Left renal cortex interstitium (tissue), 4 donors: ENCODE measurements at regions not wholly inside any gene's neighbourhood (a gene's known extent, or its start where the extent isn't known, plus 50 kb on each side); places are given as distances from the start of the nearest gene placed in this dataset.

Experiments
- DNase-seq, 4 donors: peaks; one replicate each; pipeline ENCODE4 v3.0.0-alpha.2; 2013; ENCODE audit warnings: low read depth in 4 of 4, low spot score in 2 of 4, missing footprints in 1 of 4

- no peak for DNase-seq
Observed at GRCh38 chr2:7937082-7937481, 744.8 kb upstream of the ID2 start.

DNA sequence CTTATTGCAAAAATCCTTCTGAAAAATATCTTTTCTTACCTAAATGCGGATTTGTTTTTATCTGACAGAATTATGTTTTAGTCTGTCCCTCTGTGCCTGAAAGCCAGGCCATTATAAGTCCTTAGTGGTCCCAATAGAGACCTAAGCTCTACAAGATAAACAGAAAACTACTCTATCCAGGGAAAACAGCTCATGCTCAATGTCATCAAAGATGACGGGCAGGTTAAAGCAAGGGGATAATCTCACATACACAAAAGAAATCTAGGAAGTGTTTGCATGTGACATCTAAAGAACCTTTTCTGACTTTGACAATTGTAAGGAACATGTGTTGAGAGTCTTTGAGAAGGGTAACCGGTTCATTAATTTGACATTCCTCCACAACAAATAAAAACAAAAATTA, 741.1 kb upstream of the ID2 start:
- no peak for DNase-seq

DNA sequence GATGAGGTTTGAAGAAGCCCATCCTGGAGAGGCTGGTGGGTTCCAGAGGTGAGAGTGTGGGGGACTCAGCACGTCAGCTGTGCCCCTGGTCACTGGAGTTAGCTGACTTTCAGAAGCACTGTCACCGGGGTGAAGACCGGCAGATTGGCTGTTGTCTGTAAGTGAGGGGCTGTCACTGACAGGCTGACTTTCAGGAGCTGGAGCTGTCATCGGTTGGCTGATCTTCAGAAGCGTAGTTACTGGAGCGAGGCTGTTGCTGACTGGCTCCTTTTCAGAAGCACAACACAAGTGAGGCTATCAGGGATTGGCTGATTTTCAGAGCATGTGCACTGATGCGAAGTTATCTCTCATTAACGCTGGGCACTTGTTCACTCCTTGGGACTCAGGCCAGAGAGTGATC, 738.4 kb upstream of the ID2 start:
- DNase-seq = no peak

DNA sequence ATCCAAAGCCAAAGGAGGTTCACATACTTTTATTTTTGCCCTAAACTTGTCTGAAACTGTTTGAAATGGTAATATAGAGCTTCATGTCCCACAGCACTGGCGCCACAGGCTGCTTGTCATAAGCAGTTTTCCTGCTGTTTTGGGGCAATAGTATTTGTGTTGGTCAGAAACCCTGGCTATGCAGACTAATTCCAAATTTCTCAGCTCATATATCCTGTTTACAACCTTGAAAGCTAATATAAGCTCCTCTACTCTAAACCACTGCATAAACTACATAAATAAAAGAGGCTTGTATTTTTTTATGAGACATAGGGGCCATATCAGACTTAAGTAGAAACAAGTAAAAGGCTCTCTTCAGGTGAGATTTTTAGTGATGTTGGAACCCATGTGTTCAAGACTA, 736.8 kb upstream of the ID2 start:
- peak in 1 of 4 donors; percentile 13 for DNase-seq

DNA sequence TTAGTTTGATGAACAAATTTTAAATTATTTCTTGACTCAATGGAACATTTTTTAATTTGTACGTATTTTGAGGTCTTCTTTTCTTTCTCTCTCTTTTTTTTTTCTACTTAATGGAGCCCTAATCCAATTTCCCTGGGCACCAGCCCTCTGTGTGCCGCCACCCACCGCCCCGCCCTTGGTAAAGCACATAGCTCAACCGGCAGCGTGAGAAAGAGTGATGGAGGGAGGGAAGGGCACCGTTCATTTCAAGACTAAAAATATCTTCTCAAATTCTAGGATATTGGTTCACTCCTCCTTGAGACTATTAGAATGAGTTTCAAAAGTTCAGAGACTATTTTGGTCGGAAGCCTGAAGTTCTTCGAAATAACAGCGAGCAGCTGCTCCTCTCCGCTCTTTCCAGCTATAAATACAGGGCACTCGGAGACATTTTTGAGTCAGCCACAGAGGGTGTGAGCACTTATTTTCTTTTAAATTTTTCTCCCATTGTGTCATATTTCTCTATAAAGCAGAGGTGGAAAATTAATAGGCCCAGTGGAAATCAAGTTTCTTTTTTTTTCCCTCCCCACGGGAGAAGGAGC, 731.7 kb upstream of the ID2 start:
- no peak for DNase-seq

- no peak for DNase-seq
Observed at GRCh38 chr2:7951001-7951400, 730.9 kb upstream of the ID2 start.

GRCh38 chr2:7951490-7951889, 730.4 kb upstream of the ID2 start:
- DNase-seq = no peak

DNA sequence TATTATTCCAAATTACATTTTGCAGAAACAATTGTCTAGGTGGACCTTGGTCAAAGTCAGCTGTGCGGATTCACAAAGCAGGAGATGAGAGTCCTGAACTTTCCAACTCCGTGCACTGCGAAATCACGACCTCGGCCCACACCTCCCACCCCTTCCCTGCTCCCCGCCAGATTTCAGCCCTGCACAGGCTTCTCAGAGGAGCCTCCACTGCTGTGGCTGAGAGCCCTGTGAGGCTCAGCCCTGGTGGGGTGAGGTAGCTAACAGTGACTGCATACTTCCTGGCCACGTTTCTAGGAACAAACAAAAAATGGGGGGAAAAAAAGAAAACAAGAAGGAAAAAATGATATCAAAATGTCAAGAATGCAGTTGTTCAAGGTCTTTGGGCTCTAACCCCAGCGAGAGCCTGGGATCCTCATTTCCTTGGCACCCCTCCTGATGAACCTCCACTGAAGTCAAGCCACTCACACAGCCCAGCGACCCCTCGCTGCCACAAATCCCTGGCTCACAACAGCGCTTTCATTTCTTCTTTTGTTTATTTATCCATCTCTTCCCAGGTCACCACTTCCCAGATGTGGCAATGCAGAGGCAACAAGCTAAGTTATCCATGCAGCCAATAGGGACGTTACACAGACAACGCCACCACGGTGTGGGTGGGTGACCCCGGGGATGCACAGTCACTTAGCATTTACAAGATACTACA, 729.7 kb upstream of the ID2 start:
- DNase-seq = no peak

GRCh38 chr2:7953195-7953594, 728.7 kb upstream of the ID2 start:
- no peak for DNase-seq

GRCh38 chr2:7954234-7954633, 727.6 kb upstream of the ID2 start:
- DNase-seq = no peak

- DNase-seq = no peak
Observed at GRCh38 chr2:7956126-7956689, 725.6 kb upstream of the ID2 start.

- DNase-seq = no peak
Observed at GRCh38 chr2:7961550-7961949, 720.3 kb upstream of the ID2 start.

- no peak for DNase-seq
Observed at GRCh38 chr2:7962161-7962560, 719.7 kb upstream of the ID2 start.

DNA sequence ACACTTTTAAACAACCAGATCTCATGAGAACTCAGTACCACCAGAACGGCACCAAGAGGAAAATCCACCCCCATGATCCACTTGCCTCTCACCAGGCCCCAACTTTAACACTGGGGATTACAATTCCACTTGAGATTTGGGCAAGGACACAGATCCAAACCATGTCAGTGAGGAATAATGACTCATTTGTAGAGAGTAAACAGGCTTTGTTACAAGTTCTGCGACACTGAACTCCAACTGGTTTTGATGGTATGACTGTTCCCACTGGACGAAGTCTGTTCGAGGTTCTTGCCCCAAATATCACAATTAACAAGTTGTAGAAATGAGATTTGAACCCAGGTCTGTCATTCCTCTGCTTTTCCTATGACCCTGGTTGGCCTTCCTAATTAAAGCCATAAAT, 718.1 kb upstream of the ID2 start:
- DNase-seq = no peak

DNA sequence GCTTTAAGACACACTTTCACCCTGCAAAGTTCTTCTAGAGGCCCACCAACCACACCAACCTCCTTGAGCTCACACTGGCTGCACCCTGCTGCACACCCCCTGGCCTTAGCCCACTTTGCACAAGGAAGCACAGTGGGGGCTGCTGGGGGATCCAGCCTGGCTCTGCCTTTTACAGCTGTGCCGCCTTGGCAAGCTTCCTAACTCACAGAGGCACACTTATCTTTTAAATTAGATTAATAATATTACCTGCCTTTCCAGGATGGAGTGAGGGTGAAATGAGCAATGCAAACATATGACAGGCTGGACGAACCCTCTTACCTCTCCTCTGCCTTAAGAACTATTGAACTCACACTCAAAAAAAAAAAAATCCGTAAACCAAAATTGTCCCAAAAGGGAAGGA, 715.8 kb upstream of the ID2 start:
- DNase-seq = no peak

DNA sequence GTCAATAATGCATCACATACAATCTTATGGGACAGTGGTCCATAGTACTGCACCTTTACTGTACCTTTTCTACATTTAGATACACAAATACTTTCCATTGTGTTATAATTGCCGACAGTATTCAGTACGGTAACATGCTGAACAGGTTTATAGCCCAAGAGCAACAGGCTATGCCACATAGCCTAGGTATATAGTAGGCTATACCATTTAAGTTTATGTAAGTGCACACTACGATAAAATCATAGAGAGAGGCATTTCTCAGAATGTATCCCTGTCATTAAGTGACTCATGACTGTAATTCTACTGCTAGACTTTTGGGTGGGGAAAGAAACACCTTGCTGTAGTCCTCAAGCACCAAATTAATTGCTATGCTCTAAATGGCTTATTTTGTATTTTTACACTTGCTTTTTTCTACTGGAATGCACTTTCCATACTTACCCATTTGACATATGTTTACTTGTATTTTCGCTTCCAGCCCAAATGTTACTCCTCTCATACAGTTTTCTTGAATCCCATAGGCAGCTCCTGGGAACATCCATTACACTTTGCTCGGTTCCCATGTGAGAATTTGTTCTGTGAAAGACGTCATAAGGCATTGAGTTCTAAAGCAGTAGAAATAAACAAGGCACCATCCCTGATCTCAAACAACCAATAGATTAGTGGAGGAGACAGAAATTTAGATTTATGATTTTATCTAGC, 714.0 kb upstream of the ID2 start:
- no peak for DNase-seq

DNA sequence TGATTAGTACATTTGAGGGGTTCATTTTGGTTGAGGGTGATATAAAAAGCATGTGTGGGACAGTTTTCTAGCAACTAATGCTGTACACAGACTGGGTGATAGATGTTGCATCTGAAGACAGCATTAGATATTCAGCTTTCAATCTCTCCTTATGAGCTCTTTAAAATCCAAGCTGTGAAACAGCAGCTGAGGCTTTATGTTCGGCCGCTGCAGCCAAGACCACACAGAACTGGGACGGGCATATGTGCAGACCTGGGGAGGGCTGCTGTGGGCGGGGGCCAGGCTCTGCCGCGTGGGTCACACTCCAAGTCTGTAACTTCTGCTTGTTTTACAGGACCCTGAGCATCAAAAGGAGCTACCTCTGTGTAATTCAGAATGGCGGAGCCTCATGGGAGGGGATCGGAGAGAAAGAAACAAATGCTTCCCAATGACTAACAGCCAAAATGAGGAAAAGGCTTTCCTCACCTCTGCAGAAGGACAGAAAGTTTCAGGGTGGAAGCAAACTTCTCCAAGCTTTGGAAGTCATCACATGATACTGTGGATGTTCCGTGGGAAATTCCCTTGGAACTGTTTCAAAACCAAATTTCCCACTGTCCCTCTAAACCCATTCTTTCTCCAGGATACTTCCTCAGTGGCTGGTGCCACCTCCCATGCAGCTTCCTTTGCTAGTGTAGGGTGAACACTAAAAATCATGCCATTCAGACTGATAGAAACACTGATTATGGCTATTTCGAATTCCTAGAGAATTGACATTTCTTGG, 711.9 kb upstream of the ID2 start:
- no peak for DNase-seq

GRCh38 chr2:7971248-7971647, 710.6 kb upstream of the ID2 start:
- no peak for DNase-seq

- DNase-seq = no peak
Observed at GRCh38 chr2:7971841-7972240, 710.0 kb upstream of the ID2 start.

DNA sequence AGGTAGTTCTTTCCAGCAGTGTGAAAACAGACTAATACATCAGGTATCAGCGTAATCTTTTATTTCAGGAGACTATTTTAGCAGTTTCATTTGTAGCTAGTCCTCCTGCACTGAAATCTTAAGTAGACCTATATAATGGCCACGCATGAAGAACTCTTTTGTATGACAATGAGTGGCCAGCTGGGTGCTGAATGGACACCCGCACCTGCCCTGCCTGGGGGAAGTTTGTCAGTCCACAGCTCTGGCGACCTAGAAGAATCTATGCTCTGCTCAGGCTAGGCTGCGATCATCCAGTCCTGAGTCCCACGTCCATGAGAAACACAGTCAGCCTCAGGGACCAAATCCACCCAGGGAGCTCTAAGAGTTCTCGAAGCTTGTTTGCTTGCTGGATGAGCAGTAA, 709.2 kb upstream of the ID2 start:
- no peak for DNase-seq

DNA sequence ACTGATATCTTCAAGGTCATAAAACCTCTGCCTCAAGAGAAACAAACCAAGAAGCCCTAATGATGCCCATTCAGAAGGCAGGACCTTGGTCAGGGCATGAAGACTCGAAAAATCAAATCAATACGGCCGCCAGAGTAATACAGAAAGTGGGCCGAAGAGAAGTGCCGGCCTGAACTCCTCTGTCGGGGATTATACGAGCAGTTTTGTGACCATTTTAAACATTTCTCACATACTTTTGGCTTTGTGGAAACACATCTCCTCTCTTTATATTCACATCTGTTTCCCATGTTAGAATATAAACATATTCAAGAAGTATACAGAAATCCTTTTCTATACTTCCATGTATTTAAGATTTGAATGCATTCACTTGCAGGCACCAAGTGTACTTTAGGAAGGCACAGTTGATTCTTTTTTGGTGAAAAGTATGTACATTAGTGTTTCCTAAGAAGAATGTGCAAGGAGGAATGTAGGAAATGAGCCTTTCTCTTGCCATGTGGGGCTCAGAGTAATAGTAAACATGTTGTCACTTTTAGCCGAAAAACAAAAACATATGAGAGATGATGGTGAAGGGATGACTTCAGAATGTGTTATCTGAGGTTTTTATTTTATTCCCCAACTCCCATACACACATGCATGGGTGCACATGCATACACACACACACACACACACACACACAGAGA, 707.9 kb upstream of the ID2 start:
- no peak for DNase-seq
